ENCODE measurements at regions not wholly inside any gene's neighbourhood (a gene's known extent, or its start where the extent isn't known, plus 50 kb on each side); places are given as distances from the start of the nearest gene placed in this dataset.

GRCh38 chr1:82582347-82582746 lies 781.6 kb downstream of the ADGRL2 start:
- DNase-seq (ENCODE audit: low read depth): no peak

- DNase-seq (ENCODE audit: low read depth): no peak
Observed at GRCh38 chr1:82578086-82578726, 777.5 kb downstream of the ADGRL2 start.

- no peak for DNase-seq (ENCODE audit: low read depth)
Observed at GRCh38 chr1:82567348-82567747, 766.6 kb downstream of the ADGRL2 start.

- DNase-seq (ENCODE audit: low read depth): peak; percentile 4
Observed at GRCh38 chr1:82565546-82565945, 764.8 kb downstream of the ADGRL2 start.

- DNase-seq (ENCODE audit: low read depth): peak; percentile 9
Observed at GRCh38 chr1:82565146-82565545, 764.4 kb downstream of the ADGRL2 start.

- DNase-seq (ENCODE audit: low read depth): no peak
Observed at GRCh38 chr1:82564333-82564732, 763.6 kb downstream of the ADGRL2 start.

- DNase-seq (ENCODE audit: low read depth): no peak
Observed at GRCh38 chr1:82562448-82562847, 761.7 kb downstream of the ADGRL2 start.

GRCh38 chr1:82560566-82560965 lies 759.8 kb downstream of the ADGRL2 start:
- DNase-seq (ENCODE audit: low read depth): no peak

- DNase-seq (ENCODE audit: low read depth): no peak
Observed at GRCh38 chr1:82555501-82555900, 754.8 kb downstream of the ADGRL2 start.

GRCh38 chr1:82549841-82550240 lies 749.1 kb downstream of the ADGRL2 start:
- DNase-seq (ENCODE audit: low read depth): no peak

- DNase-seq (ENCODE audit: low read depth): no peak
Observed at GRCh38 chr1:82542766-82543165, 742.0 kb downstream of the ADGRL2 start.

GRCh38 chr1:82542141-82542540 lies 741.4 kb downstream of the ADGRL2 start:
- no peak for DNase-seq (ENCODE audit: low read depth)

- no peak for DNase-seq (ENCODE audit: low read depth)
Observed at GRCh38 chr1:82540006-82540405, 739.3 kb downstream of the ADGRL2 start.

GRCh38 chr1:82538876-82539275 lies 738.1 kb downstream of the ADGRL2 start:
- no peak for DNase-seq (ENCODE audit: low read depth)

GRCh38 chr1:82534996-82535395 lies 734.3 kb downstream of the ADGRL2 start:
- no peak for DNase-seq (ENCODE audit: low read depth)

- no peak for DNase-seq (ENCODE audit: low read depth)
Observed at GRCh38 chr1:82525378-82525777, 724.6 kb downstream of the ADGRL2 start.

GRCh38 chr1:82520611-82521010 lies 719.9 kb downstream of the ADGRL2 start:
- DNase-seq (ENCODE audit: low read depth): no peak

- no peak for DNase-seq (ENCODE audit: low read depth)
Observed at GRCh38 chr1:82517586-82517985, 716.9 kb downstream of the ADGRL2 start.

- no peak for DNase-seq (ENCODE audit: low read depth)
Observed at GRCh38 chr1:82515650-82516049, 714.9 kb downstream of the ADGRL2 start.

GRCh38 chr1:82511441-82511840 lies 710.7 kb downstream of the ADGRL2 start:
- no peak for DNase-seq (ENCODE audit: low read depth)

GRCh38 chr1:82510431-82510830 lies 709.7 kb downstream of the ADGRL2 start:
- no peak for DNase-seq (ENCODE audit: low read depth)

- DNase-seq (ENCODE audit: low read depth): no peak
Observed at GRCh38 chr1:82507011-82507410, 706.3 kb downstream of the ADGRL2 start.

GRCh38 chr1:82503822-82504221 lies 703.1 kb downstream of the ADGRL2 start:
- DNase-seq (ENCODE audit: low read depth): peak; percentile 2

- no peak for DNase-seq (ENCODE audit: low read depth)
Observed at GRCh38 chr1:82499022-82499421, 698.3 kb downstream of the ADGRL2 start.

Measured in RPMI7951 (cell line).